ENCODE measurements at regions not wholly inside any gene's neighbourhood (a gene's known extent, or its start where the extent isn't known, plus 50 kb on each side); places are given as distances from the start of the nearest gene placed in this dataset.

DNA sequence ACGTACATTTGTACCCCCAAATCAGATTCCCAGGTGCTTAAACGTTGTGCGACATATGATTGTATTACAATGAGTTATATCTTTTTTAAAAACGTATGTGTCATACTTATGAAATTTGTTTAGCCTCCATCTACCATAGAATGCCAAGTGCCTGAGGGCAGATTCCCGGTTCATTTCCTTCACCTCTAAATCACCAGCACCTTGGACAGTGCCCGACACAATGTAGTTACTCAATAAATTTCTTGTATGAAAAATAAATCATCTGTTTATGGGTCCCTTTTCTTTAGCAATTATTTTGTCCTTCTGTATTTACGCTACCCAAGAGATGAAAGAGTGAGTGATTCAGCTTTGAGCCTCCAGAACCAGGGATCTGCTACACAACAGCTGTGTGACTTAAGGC lies 157.4 kb downstream of the TBX5 start:
- no peak for TF ChIP-seq POLR2A (IDR thresholded peaks at IDR 0.05)
- TF ChIP-seq EP300 (IDR thresholded peaks at IDR 0.05) = no peak
